HL-60 (cell line): ENCODE measurements at regions not wholly inside any gene's neighbourhood (a gene's known extent, or its start where the extent isn't known, plus 50 kb on each side); places are given as distances from the start of the nearest gene placed in this dataset.

Experiments used
- CTCF ChIP-seq: IDR thresholded peaks from one replicate; pipeline ENCODE4 v1.5.1; 2011; ENCODE audit warnings: low read length, control low read depth, inconsistent platforms; ENCODE audit not compliant: insufficient read depth
- POLR2AphosphoS5 ChIP-seq: IDR thresholded peaks from 2 replicates; pipeline ENCODE4 v1.6.1; 2012; ENCODE audit warnings: low read depth
- TF ChIP-seq, protein P1 (sequence below): IDR thresholded peaks from 2 replicates; pipeline ENCODE4 v1.6.1; 2012; ENCODE audit warnings: low read depth; ENCODE audit not compliant: insufficient replicate concordance

DNA sequence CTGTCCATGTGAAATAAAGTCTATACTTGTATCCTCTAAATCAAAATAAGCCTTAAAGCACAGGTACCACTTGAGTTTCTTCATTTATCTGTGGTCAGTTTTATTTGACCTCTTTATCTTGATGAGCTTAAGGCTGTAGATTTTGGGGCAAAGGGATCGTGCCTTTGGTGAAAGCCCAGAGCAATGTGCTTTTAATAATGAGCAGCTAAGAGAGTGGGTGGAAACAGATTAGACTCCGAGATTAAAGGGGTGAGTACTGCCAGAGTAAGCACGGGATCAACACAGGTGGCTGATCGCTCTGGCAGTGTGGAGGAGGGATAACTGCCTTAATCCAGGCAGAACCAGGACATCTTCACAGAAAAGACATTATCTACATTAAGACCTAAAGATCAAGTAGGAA is 280.4 kb downstream of the TDRD15 start:
- TF ChIP-seq CTCF: no peak
- TF ChIP-seq, protein P1, sequence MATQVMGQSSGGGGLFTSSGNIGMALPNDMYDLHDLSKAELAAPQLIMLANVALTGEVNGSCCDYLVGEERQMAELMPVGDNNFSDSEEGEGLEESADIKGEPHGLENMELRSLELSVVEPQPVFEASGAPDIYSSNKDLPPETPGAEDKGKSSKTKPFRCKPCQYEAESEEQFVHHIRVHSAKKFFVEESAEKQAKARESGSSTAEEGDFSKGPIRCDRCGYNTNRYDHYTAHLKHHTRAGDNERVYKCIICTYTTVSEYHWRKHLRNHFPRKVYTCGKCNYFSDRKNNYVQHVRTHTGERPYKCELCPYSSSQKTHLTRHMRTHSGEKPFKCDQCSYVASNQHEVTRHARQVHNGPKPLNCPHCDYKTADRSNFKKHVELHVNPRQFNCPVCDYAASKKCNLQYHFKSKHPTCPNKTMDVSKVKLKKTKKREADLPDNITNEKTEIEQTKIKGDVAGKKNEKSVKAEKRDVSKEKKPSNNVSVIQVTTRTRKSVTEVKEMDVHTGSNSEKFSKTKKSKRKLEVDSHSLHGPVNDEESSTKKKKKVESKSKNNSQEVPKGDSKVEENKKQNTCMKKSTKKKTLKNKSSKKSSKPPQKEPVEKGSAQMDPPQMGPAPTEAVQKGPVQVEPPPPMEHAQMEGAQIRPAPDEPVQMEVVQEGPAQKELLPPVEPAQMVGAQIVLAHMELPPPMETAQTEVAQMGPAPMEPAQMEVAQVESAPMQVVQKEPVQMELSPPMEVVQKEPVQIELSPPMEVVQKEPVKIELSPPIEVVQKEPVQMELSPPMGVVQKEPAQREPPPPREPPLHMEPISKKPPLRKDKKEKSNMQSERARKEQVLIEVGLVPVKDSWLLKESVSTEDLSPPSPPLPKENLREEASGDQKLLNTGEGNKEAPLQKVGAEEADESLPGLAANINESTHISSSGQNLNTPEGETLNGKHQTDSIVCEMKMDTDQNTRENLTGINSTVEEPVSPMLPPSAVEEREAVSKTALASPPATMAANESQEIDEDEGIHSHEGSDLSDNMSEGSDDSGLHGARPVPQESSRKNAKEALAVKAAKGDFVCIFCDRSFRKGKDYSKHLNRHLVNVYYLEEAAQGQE: no peak
- no peak for TF ChIP-seq POLR2AphosphoS5
